ENCODE measurements at regions not wholly inside any gene's neighbourhood (a gene's known extent, or its start where the extent isn't known, plus 50 kb on each side); places are given as distances from the start of the nearest gene placed in this dataset.

GRCh38 chr1:117783606-117784396, 145.6 kb downstream of the GDAP2 start:
- TF ChIP-seq STAT1 (IDR thresholded peaks at IDR 0.05; ENCODE audit: unreplicated experiment) = no peak
- no peak for TF ChIP-seq CTCF (conservative IDR thresholded peaks at IDR 0.05; ENCODE audit: low read depth in 2 of 2)
- no peak for TF ChIP-seq JUNB (IDR thresholded peaks at IDR 0.05; ENCODE audit: unreplicated experiment)
- TF ChIP-seq ZNF331 (CRISPR knock-in tag; IDR thresholded peaks at IDR 0.05; ENCODE audit: low read depth) = no peak
- TF ChIP-seq EZH2phosphoT487 (IDR thresholded peaks at IDR 0.05; ENCODE audit: unreplicated experiment) = no peak
- TF ChIP-seq ZNF462 (CRISPR knock-in tag; IDR thresholded peaks at IDR 0.05) = no peak
- TF ChIP-seq ZNF114 (CRISPR knock-in tag; IDR thresholded peaks at IDR 0.05) = no peak
- no peak for TF ChIP-seq CREB1 (CRISPR knock-in tag; IDR thresholded peaks at IDR 0.05; ENCODE audit: low read depth)
- no peak for TF ChIP-seq ETS1 (IDR thresholded peaks at IDR 0.05)
- no peak for TF ChIP-seq REST (IDR thresholded peaks at IDR 0.05; ENCODE audit: unreplicated experiment)
- H3K4me1 Mint-ChIP-seq = peaks cover 12% of the 10 kb centered on the region
- no peak overlapping the region for H3K27ac Mint-ChIP-seq

More at GRCh38 chr1:117783606-117784396, 145.6 kb downstream of the GDAP2 start:
- no peak for ATAC-seq
- no peaks in the 10 kb centered on the region for H3K36me3 Mint-ChIP-seq (ENCODE audit: low read depth)
- H2AFZ ChIP-seq = no peak overlapping the region
- no peaks in the 10 kb centered on the region for H4K20me1 ChIP-seq (replicated peaks; ENCODE audit: insufficient read depth)
- no peaks in the 10 kb centered on the region for H3F3A ChIP-seq (replicated peaks; ENCODE audit: low read depth)
- no peak overlapping the region for H3K27ac ChIP-seq (ENCODE audit: low read depth)
- H3K4me3 Mint-ChIP-seq = no peak overlapping the region
- no peaks in the 10 kb centered on the region for H3K27me3 ChIP-seq (ENCODE audit: insufficient read depth)
- no peaks in the 10 kb centered on the region for H3K36me3 ChIP-seq (ENCODE audit: insufficient read depth)
- H3K9me2 ChIP-seq (ENCODE audit: insufficient read depth) = 0 out of 2 replicates have a peak, but pooled peaks cover 3% of the 10 kb centered on the region
- no peak overlapping the region for H3K4me2 ChIP-seq
- no peaks in the 10 kb centered on the region for H3K4me1 ChIP-seq (ENCODE audit: insufficient read depth)
- H3K79me2 ChIP-seq (replicated peaks; ENCODE audit: insufficient read depth) = no peaks in the 10 kb centered on the region
- no peak for DNase-seq (ENCODE audit: low spot score)
- H3K27me3 Mint-ChIP-seq (ENCODE audit: insufficient read depth, low read depth, poor library complexity) = peaks cover under 1% of the 10 kb centered on the region
- H3K9me3 Mint-ChIP-seq = no peaks in the 10 kb centered on the region
- no peak overlapping the region for H3K4me3 ChIP-seq

Data from GM23338 (cell line).